GM18907 (cell line): ENCODE measurements at regions not wholly inside any gene's neighbourhood (a gene's known extent, or its start where the extent isn't known, plus 50 kb on each side); places are given as distances from the start of the nearest gene placed in this dataset.
"Not testable (repeated sequence)": the region's sequence is repeated elsewhere in the genome, so short reads cannot be mapped to it uniquely, and the experiment has no call there.

Experiments
- ATAC-seq: cut with Tn5 transposase; IDR thresholded peaks from one replicate; pipeline ENCODE4 v1.9.1; 2021; ENCODE audit warnings: mild to moderate bottlenecking, moderate library complexity; ENCODE audit not compliant: unreplicated experiment

GRCh38 chr7:4436936-4437335, 245.2 kb upstream of the FOXK1 start:
- ATAC-seq = no peak

DNA sequence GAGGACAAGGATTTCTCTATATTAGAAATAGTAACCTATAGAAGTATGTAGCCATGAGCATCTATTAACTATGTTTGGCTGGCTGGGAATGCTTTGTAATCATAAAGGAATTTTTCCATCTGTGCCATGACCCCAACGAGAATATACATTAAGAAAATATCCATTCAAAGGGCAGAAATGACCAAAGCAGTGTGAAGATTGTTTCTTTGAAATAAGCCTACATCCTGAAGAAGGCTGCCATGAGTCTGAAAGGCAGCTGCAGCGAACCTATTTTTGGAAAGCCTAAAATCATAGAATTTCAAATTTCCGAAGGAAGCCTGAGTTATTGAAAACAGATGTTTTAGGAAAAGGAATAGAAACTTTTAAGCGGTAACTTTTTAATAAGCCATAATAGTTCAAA, 244.2 kb upstream of the FOXK1 start:
- ATAC-seq = no peak

- no peak for ATAC-seq
These were observed 243.3 kb upstream of the FOXK1 start for GRCh38 chr7:4438723-4439245.

DNA sequence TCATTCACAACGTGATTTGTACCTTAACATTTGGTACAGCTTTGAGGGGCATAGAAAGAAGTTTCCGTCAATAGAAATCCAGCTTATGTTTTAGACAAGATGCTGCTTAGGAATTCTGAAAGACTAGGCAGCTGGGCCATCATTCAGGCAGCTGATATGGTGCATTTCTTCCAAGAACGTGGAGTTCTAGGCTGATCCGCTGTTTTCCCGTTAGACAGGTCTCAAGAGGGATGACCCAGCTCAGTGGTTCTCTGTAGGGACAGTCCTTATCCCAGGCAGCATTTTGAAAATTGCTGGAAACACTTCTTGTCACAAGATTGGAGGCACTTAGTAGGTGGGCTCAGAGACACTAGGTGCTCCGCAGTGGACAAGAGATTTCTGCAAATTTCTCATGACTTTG, 242.7 kb upstream of the FOXK1 start:
- ATAC-seq = no peak

DNA sequence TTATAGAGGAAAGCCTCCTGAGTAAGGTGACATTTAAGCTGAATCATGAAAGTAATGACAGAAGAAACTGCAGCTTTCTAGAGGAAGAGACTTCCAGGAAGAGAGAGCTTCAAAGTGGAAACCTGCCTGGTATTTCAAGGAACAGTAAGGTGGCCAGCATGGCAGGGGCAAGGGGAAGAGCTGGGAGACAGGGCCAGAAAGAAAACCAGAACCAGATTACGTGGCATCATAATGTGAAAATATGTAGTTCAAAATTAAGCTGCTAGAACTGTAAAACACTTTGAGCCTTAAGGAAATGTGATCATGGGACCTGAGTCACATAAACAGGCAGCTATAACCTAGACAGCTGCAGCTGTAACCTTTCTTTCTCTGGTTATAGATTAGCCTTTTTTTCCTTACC, 238.0 kb upstream of the FOXK1 start:
- ATAC-seq = no peak

- no peak for ATAC-seq
These were observed 236.3 kb upstream of the FOXK1 start for GRCh38 chr7:4445777-4446176.

- ATAC-seq = no peak
These were observed 232.8 kb upstream of the FOXK1 start for GRCh38 chr7:4449263-4449662.

GRCh38 chr7:4450483-4450882, 231.6 kb upstream of the FOXK1 start:
- no peak for ATAC-seq

GRCh38 chr7:4460597-4460996, 221.5 kb upstream of the FOXK1 start:
- ATAC-seq = no peak

DNA sequence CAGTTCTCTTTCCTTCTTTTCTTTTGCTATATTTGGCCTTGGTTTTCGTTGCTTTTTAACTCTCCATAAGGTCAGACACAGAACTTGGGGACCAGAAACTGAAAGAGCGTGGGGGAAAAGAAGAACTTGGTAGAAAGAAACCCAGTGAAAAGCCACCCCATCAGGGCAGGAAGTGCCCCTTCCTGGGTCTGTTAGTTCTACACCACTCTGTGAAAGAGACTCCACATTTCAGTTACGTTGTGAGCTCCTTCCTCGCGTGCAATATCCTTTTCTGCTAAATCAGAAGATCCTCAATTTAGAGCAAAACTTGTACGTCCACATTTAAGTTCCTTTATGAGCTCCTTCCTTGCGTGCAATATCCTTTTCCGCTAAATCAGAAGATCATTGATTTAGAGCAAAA, 220.6 kb upstream of the FOXK1 start:
- ATAC-seq = no peak

- no peak for ATAC-seq
These were observed 213.6 kb upstream of the FOXK1 start for GRCh38 chr7:4468320-4469102.

GRCh38 chr7:4470246-4470645, 211.8 kb upstream of the FOXK1 start:
- no peak for ATAC-seq

GRCh38 chr7:4472728-4473127, 209.4 kb upstream of the FOXK1 start:
- no peak for ATAC-seq

GRCh38 chr7:4479367-4480039, 202.6 kb upstream of the FOXK1 start:
- no peak for ATAC-seq

DNA sequence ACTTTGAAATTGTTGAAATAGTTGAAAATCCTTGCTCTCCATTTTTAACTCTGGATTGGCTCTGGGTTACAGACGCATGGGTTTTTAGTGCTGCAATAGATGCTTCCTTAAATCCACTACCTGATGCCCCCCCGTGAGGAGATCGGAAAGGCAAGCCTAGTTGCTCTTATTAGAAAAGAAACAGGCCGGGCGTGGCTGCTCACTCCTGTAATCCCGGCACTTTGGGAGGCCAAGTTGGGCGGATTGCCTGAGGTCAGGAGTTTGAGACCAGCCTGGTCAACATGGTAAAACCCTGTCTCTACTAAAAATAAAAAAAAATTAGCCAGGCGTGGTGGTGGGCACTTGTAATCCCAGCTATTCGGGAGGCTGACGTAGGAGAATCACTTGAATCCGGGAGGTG, 202.0 kb upstream of the FOXK1 start:
- not testable (repeated sequence) for ATAC-seq

- ATAC-seq = no peak
These were observed 198.2 kb upstream of the FOXK1 start for GRCh38 chr7:4483851-4484250.

GRCh38 chr7:4484545-4484944, 197.6 kb upstream of the FOXK1 start:
- ATAC-seq = no peak

DNA sequence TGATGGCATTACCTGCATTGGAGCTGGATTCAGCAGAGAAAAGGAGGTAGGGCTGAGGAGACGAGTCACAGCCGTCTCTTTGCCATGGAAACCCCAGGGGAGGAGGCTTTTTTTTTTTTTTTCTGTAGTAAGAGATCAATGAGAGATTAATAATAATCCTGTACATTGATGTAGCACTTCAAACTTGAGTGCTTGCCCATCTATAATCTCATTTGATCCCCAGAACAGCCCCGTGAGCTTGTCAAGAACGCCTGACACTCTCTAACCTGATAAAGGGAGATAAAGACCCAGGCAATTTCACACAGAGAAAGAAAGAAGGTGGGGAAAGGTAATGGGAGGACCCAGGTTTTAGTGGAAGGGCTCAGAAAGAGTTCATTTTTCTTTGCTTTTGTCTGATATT, 195.2 kb upstream of the FOXK1 start:
- ATAC-seq = no peak

DNA sequence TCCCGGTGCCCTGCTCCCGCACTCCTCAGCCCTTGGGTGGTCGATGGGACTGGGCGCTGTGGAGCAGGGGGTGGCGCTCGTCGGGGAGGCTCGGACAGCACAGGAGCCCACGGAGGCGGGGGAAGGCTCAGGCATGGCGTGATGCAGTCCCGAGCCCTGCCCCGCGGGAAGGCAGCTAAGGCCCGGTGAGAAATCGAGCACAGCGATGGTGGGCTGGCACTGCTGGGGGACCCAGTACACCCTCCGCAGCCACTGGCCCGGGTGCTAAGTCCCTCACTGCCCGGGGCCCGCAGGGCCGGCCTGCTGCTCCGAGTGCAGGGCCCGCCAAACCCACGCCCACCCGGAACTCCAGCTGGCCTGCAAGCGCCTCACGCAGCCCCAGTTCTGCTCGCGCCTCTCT, 185.2 kb upstream of the FOXK1 start:
- not testable (repeated sequence) for ATAC-seq

DNA sequence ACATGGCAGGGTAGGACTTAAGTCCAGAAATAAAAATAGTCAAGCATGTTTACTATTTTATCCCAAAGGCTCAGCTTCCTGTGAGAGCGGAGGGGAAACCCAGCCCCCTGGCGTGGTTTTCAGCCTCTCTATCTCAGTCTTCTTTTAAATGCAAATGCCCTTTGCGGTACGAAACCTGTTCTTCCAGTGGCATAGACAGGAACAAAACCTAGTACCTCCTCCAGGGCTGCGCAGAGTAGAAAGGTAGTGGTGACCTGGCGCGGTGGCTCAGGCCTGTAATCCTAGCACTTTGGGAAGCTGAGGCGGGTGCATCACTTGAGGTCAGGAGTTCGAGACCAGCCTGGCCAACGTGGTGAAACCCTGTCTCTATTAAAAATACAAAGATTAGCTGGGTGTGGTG, 181.3 kb upstream of the FOXK1 start:
- ATAC-seq = no peak

DNA sequence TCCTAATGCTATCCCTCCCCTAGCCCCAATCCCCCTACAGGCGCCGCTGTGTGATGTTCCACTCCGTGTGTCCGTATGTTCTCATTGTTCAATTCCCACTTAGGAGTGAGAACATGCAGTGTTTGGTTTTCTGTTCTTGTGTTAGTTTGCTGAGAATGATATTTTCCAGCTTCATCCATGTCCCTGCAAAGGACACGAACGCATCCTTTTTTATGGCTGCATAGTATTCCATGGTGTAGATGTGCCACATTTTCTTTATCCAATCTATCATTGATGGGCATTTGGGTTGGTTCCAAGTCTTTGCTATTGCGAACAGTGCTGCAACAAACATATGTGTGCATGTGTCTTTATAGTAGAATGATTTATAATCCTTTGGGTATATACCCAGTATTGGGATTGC, 174.2 kb upstream of the FOXK1 start:
- not testable (repeated sequence) for ATAC-seq

DNA sequence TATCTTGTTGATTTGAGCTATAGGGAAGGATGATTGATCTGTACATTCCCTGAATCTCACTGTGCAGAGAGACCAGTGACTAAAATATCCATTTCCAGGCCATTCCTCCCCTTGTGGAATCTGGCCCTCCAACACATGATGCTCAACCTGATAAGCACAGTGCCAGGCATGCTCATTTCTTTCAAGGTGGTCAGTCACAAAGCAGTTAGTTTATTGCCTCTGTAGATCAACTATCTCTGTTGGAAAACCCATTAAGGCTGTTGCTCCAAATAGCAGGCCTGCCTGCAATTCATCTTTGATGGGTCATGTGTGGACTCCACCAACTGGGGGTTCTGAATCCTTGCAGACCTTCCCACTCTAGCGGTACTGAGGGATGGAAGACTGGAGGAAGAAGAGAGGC, 168.6 kb upstream of the FOXK1 start:
- ATAC-seq = no peak
